ENCODE measurements at regions not wholly inside any gene's neighbourhood (a gene's known extent, or its start where the extent isn't known, plus 50 kb on each side); places are given as distances from the start of the nearest gene placed in this dataset.

DNA sequence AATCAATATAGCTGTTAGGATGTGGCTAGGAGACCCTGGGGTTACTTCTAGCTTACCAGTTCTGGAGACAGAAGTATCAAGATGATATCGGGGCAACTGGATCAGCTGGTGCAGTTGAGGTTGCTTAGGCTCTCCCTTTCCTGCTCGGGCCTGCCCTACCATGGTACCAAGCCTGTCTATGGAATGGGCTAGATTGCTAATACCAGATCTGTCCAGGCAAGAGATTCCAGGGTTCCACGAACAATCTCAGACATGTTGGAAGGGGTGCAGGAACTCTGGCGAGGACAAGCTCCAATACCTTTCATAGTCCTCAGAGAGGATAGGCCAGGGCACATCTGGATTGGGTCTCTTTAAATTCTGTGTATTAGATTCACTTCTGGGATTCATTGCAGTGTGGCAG is 53.8 kb downstream of the ADM start:
- intact Hi-C loops (cut with micrococcal nuclease) = no loop called here
- H3K4me1 Mint-ChIP-seq = no peaks in the 10 kb centered on the region
- H3K27me3 Mint-ChIP-seq = peaks cover 20% of the 10 kb centered on the region
- no peaks in the 10 kb centered on the region for H3K36me3 Mint-ChIP-seq (ENCODE audit: low read depth)
- no peak for DNase-seq
- H3K27ac Mint-ChIP-seq = no peak overlapping the region
- H3K4me3 Mint-ChIP-seq = no peak overlapping the region
- no peaks in the 10 kb centered on the region for H3K9me3 Mint-ChIP-seq

DNA sequence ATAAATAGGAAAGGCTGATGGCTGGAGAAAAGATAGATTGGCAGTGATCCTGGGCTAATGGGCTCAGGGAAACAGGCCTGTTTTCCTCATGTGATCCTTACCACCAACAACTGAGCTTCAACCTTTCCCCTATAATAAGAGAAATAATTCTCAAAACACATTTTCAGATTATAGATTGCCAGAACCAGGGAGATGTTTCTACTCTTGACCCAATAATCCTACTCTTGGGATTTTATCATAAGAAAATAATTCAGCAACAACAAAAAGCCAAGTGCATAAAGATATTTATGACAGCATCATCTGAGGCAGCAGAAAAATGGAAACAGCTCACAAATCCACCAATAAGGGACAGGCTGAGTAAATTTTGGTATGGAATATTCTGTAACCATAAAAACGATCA is 54.3 kb downstream of the ADM start:
- Mint-ChIP-seq H3K9me3 (no peaks in the 10 kb centered on the region), H3K4me3 (no peak overlapping the region), H3K27me3 (peaks cover 20% of the 10 kb centered on the region), H3K36me3 (ENCODE audit: low read depth) (no peaks in the 10 kb centered on the region), H3K27ac (no peak overlapping the region), H3K4me1 (no peaks in the 10 kb centered on the region)
- intact Hi-C loops (cut with micrococcal nuclease) = no loop called here
- no peak for DNase-seq

DNA sequence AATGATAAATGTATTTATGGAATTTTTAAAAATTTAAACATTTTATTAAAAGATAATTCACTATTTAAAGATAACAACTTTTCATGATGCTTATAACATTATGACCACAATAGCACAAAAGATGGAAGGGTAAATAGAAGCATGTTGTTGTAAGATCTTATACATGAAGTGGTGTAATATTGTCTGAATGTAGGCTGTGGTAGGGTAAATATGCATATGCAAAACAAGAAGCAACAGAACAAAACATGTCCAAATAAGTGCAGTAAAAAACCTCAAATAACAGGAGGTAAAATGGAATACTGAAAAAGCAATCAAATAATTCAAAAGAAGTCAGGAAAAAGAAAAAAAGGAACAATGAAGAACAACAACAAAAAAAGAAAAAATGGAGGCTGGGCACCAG is 56.0 kb downstream of the ADM start:
- Mint-ChIP-seq H3K27ac (no peak overlapping the region), H3K36me3 (ENCODE audit: low read depth) (no peaks in the 10 kb centered on the region), H3K27me3 (peaks cover 22% of the 10 kb centered on the region), H3K9me3 (no peaks in the 10 kb centered on the region), H3K4me3 (no peak overlapping the region), H3K4me1 (no peaks in the 10 kb centered on the region)
- no peak for DNase-seq
- intact Hi-C loops (cut with micrococcal nuclease) = no loop called here

DNA sequence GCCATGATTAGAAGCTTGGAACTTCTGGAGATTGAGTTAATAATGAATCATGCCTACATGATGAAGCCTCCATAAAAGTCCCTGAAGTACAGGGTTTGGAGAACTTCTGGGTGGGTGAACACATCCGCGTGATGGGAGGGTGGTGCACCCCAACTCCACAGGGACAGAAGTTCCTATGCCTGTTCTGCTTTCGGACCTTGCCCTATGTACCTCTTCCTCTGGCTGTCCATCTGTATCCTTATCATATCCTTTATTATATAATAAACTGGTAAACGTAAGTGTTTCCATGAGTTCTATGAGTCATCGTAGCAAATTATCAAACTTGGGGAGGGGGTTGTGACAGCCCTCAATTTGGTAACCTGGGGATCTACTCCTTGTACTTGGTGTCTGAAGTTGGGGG is 60.2 kb downstream of the ADM start:
- no peak for DNase-seq
- H3K27ac Mint-ChIP-seq = no peak overlapping the region
- no peak overlapping the region for H3K4me3 Mint-ChIP-seq
- intact Hi-C loops (cut with micrococcal nuclease) = no loop called here
- H3K4me1 Mint-ChIP-seq = peaks cover 5% of the 10 kb centered on the region
- no peaks in the 10 kb centered on the region for H3K36me3 Mint-ChIP-seq (ENCODE audit: low read depth)
- H3K27me3 Mint-ChIP-seq = peaks cover 12% of the 10 kb centered on the region
- H3K9me3 Mint-ChIP-seq = no peaks in the 10 kb centered on the region

DNA sequence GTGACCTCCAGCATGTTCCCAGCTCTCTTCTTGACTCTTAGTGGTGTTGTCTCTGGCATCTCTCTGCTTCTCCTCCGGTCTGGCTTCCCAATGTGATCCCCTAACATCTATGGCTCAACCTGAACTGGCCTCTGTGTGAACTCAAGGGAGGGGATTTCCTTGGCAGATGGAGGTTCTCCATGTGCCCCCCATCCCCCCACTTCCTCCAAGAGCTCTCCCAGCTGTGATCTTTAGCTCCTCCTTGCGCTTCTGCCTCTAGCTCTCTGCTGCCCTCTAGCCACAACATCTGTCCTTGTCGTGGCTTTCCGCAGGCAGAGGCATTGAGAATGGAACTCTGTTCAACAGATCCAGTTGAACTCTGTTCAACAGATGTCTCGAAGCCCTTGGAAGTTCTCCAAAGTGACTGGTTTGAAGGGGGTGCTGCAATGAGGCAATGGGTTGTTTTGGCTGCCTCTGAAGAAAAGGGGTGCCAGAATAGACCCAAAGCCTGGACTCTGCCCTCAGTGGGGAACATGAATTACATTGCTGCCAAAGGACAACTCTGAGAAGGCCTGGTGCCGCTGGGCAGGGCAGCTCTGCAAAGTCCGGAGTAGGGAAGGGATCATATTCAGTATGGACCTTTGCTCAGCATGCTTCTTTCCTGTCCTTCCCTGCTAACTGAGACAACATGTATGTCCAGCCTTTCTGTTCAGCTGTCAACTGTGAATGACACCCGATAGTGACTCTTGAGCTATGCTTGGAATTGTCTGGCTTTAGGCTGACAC is 61.9 kb downstream of the ADM start:
- peak; percentile 88 for DNase-seq
- Mint-ChIP-seq H3K36me3 (ENCODE audit: low read depth) (no peaks in the 10 kb centered on the region), H3K9me3 (no peaks in the 10 kb centered on the region), H3K27me3 (peaks cover 9% of the 10 kb centered on the region), H3K27ac (peak overlapping the region; percentile 1), H3K4me1 (peaks cover 5% of the 10 kb centered on the region), H3K4me3 (no peak overlapping the region)
- intact Hi-C loops (cut with micrococcal nuclease) = no loop called here

DNA sequence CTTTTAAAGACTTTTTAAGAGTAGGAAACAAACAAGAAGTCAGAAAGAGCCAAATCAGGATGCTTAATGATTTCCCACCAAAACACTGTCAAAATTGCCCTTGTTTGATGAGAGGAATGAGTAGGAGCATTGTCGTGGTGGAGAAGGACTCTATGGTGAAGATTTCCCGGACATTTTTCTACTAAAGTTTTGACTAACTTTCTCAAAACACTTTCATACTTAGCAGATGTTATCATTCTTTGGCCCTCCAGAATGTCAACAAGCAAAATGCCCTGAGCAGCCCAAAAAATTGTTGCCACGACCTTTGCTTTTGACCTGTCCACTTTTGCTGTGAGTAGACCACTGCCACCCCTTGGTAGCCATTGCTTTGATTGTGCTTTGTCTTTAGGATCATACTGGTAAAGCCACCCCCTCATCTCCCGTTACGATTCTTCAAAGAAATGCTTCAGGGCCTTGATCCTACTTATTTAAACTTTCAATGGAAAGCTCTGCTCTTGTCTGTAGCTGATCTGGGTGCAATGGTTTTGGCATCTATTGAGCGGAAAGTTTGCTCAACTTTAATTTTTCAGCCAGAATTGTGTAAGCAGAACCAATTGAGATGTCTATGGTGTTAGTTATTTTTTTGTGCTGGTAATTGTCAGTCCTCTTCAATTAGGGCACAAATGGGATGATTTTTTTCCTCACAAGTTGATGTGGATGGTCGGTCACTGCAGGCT is 67.2 kb downstream of the ADM start:
- intact Hi-C loops (cut with micrococcal nuclease) = no loop called here
- no peak overlapping the region for H3K27ac Mint-ChIP-seq

DNA sequence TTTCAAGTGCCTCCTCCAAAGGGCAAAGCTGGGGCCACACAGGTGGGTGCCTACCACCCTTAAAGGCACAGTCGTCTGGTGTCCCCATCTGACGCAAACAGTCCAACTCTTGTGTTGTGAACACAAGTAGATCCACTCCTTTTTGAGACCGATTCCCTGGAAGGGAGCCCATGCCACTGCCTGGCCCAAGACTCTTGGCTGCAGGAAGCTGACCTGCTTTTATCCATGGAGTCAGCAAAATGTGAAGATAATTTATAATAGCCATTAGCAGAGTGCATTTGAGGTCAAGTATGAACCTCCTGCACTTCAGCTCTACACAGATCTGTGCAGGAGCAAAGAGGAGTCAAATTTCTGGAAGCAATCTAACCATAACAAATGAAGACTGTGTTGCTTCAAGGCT is 68.5 kb downstream of the ADM start:
- H3K36me3 Mint-ChIP-seq (ENCODE audit: low read depth) = no peaks in the 10 kb centered on the region
- intact Hi-C loops (cut with micrococcal nuclease) = no loop called here
- H3K4me1 Mint-ChIP-seq = no peaks in the 10 kb centered on the region
- DNase-seq = no peak
- H3K27me3 Mint-ChIP-seq = peaks cover 7% of the 10 kb centered on the region
- no peak overlapping the region for H3K27ac Mint-ChIP-seq
- H3K9me3 Mint-ChIP-seq = no peaks in the 10 kb centered on the region
- no peak overlapping the region for H3K4me3 Mint-ChIP-seq

More for the DNA sequence above, 67.2 kb downstream of the ADM start:
- no peaks in the 10 kb centered on the region for H3K9me3 Mint-ChIP-seq
- no peaks in the 10 kb centered on the region for H3K4me1 Mint-ChIP-seq
- DNase-seq = no peak
- H3K36me3 Mint-ChIP-seq (ENCODE audit: low read depth) = no peaks in the 10 kb centered on the region
- H3K4me3 Mint-ChIP-seq = no peak overlapping the region
- peaks cover 7% of the 10 kb centered on the region for H3K27me3 Mint-ChIP-seq

DNA sequence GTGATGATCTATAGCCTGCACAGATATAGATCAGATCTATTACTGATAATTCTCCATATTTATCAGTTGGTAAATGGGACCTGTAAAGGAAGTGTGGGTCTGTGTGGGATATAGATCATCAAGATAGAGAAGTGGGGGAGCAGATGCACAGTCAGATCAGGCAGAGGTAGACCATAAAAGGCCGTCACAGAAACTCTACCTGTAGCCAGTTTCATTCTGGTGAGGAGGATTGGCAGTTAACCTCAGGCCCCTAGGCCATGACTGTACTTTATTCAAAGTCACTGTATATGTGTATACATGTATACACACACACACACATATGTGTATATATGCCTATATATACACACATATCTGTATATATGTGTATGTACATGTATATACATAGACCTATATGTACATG is 69.1 kb downstream of the ADM start:
- no peaks in the 10 kb centered on the region for H3K9me3 Mint-ChIP-seq
- H3K4me1 Mint-ChIP-seq = no peaks in the 10 kb centered on the region
- no peak overlapping the region for H3K4me3 Mint-ChIP-seq
- H3K36me3 Mint-ChIP-seq (ENCODE audit: low read depth) = no peaks in the 10 kb centered on the region
- intact Hi-C loops (cut with micrococcal nuclease) = no loop called here
- DNase-seq = no peak
- H3K27ac Mint-ChIP-seq = no peak overlapping the region
- peaks cover 7% of the 10 kb centered on the region for H3K27me3 Mint-ChIP-seq

DNA sequence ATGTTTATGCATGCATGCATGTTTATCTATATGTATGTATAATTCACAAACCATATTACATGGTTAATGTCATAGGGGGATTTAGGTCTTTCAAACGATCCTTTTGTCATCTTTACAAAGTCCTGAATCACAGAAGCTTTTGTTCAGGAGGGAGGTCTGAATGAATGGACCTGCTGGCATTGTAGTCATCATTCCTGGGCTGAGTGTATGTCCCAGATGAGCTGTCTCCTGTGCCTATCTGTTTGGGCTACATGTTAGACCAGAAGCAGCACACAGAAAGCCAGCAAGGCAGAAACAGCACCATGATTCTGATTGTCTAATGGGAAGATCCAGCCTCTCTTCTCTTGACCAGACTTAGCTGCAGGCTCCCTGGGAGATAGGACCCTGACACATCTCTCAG is 69.5 kb downstream of the ADM start:
- Mint-ChIP-seq H3K27ac (no peak overlapping the region), H3K36me3 (ENCODE audit: low read depth) (no peaks in the 10 kb centered on the region), H3K27me3 (peaks cover 7% of the 10 kb centered on the region), H3K4me3 (no peak overlapping the region), H3K4me1 (no peaks in the 10 kb centered on the region), H3K9me3 (no peaks in the 10 kb centered on the region)
- no peak for DNase-seq
- intact Hi-C loops (cut with micrococcal nuclease) = no loop called here

DNA sequence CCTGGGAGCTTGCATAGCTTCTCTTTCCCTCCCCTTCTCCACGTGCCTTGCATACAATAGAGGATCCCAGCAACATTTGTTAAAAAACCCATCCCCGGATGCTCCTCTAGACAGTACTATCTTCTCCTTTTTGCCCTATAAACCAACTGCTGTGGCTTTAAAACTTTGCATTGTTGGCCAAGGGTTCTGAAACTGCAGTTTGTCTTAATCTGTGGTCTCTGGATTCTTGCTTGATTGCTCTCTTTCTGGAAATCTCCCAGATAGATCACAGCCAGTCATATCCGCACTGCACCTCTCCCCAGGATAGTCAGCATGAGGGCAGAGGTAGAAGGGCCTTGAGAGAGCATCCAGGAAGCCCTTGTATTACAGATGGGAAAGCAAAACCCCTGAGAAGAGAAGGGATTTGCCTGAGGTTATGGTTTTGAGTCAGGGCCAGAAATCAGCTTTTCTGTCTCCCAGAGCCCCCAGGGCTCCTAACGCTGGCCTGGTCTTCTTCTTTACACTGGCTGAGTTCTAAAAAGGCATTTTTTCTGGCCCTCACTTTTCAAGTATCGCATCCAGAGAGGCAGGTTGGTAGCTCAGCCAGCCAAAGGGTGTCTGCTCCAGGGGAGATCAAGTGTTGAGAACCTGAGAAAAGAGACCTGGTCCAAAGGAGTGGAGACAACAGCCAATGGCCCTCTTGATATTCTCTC is 70.6 kb downstream of the ADM start:
- no peak for DNase-seq
- H3K4me1 Mint-ChIP-seq = no peaks in the 10 kb centered on the region
- intact Hi-C loops (cut with micrococcal nuclease) = no loop called here
- H3K27ac Mint-ChIP-seq = no peak overlapping the region
- no peaks in the 10 kb centered on the region for H3K9me3 Mint-ChIP-seq
- no peak overlapping the region for H3K4me3 Mint-ChIP-seq
- H3K36me3 Mint-ChIP-seq (ENCODE audit: low read depth) = no peaks in the 10 kb centered on the region
- H3K27me3 Mint-ChIP-seq = peaks cover 7% of the 10 kb centered on the region

DNA sequence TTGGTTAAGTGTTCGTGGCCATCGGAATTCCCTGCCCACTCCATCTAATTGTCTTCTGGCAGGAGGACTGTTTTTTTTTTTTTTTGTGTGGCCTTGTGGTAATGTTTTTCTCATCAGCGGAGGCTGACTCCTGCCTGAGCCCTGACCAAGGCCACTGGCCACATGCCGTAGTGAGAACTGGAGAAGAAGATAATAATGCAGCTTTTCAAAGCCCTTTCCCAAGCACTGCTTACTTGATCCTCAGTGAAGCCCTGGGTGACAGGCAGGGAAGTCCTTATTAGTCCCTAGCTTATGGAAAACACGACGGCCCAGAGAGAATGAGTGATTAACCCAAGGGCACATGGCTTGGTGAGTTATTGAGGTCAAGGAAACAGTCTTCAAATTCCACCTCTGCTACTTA is 71.2 kb downstream of the ADM start:
- Mint-ChIP-seq H3K4me1 (no peaks in the 10 kb centered on the region), H3K27me3 (peaks cover 8% of the 10 kb centered on the region), H3K4me3 (no peak overlapping the region), H3K36me3 (ENCODE audit: low read depth) (no peaks in the 10 kb centered on the region), H3K27ac (no peak overlapping the region), H3K9me3 (no peaks in the 10 kb centered on the region)
- intact Hi-C loops (cut with micrococcal nuclease) = no loop called here
- no peak for DNase-seq

DNA sequence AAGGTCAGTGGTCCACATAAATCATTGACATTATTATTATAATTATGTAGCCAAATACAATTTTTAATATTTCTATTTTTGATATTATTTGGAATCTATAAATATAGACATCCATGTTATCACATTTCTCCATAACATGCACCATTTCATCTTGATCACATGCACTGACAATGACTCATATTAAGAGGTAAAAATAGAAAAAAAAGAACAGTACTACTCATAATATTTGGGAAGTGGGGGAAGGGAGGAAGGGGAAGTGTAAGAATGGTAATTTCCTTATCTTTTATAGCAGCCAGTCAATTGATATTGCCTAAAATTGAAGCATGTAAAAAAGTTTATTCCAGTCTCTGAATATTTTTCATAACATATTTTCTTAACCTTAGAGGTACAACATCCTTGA is 72.3 kb downstream of the ADM start:
- intact Hi-C loops (cut with micrococcal nuclease) = no loop called here
- Mint-ChIP-seq H3K9me3 (no peaks in the 10 kb centered on the region), H3K27me3 (peaks cover 14% of the 10 kb centered on the region), H3K36me3 (ENCODE audit: low read depth) (no peaks in the 10 kb centered on the region), H3K27ac (no peak overlapping the region), H3K4me1 (no peaks in the 10 kb centered on the region), H3K4me3 (no peak overlapping the region)
- DNase-seq = no peak

DNA sequence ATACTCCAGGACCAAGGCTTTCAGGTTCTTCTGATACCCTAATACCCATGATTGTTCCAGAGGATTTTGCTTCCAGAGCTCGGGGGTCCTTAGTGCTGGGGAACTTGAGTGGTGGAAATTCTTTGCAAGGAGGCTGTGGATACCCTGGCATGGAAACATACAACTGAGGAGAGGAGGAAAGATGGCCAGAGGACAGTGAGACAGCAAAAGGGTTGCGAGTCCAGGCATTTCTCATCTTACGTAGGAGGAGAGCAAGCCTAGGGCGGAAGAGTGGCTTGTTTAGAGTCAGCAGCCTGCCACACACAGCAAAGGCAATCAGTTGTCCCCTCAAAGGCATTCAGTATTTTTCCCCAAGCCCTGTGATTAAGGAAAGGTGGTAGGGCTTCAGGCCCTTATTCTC is 73.5 kb downstream of the ADM start:
- intact Hi-C loops (cut with micrococcal nuclease) = no loop called here
- no peak for DNase-seq

DNA sequence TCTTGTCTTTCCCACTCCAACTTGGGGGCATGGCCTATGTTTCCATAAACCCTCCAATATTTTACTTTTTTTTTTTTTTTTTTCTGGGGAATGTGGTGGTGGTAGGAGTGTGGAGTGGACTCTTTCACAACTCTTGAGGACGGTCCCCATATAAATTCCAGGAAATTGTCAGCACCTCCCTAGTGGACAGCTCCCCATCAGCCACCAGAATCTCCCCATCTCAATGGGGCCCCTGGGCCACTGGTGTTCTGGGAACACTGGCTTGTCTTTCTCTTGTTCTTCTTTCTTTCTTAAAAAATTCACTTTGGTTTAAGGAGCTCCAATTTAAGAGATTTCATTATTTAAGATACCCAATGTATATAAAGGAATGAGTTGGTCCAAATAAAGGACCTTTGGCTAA is 74.1 kb downstream of the ADM start:
- no peaks in the 10 kb centered on the region for H3K9me3 Mint-ChIP-seq
- H3K27me3 Mint-ChIP-seq = peaks cover 7% of the 10 kb centered on the region
- H3K4me3 Mint-ChIP-seq = no peak overlapping the region
- H3K4me1 Mint-ChIP-seq = no peaks in the 10 kb centered on the region
- intact Hi-C loops (cut with micrococcal nuclease) = no loop called here
- H3K27ac Mint-ChIP-seq = no peak overlapping the region
- H3K36me3 Mint-ChIP-seq (ENCODE audit: low read depth) = no peaks in the 10 kb centered on the region
- DNase-seq = no peak

More for the DNA sequence above, 73.5 kb downstream of the ADM start:
- H3K9me3 Mint-ChIP-seq = no peaks in the 10 kb centered on the region
- no peaks in the 10 kb centered on the region for H3K36me3 Mint-ChIP-seq (ENCODE audit: low read depth)
- H3K4me3 Mint-ChIP-seq = no peak overlapping the region
- H3K4me1 Mint-ChIP-seq = no peaks in the 10 kb centered on the region
- peaks cover 9% of the 10 kb centered on the region for H3K27me3 Mint-ChIP-seq
- no peak overlapping the region for H3K27ac Mint-ChIP-seq
